ENCODE measurements at regions not wholly inside any gene's neighbourhood (a gene's known extent, or its start where the extent isn't known, plus 50 kb on each side); places are given as distances from the start of the nearest gene placed in this dataset.

DNA sequence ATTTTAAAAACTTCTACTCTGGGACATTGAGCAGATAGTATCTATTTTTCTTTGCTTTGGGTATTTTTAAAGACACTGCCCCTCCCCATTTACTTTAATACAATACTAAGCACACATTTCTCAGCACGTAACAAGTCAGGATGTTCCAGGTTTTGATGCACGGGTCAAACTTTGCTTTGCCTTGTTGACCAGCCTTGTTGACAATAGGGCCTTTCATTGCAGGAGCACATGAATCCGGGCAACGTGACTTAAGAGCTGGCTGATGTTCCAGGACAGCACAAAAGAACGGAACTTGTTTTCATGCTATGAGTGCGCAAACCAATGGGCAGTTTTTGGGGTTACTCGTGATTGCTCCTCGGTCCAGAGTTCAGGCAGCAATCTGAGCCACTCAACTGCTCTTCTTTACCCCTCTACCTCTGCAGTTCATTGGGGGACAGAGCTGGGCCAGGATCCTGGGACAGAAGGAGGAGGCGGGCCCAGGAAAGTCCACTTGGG lies 78.6 kb upstream of the SLC22A16 start:
- Histone ChIP-seq H3K4ac (replicated peaks; ENCODE audit: insufficient read length, low read depth, low read length) (no peak overlapping the region), H3K23me2 (ENCODE audit: low read depth, low read length) (no peaks in the 10 kb centered on the region), H3K36me3 (ENCODE audit: control insufficient read depth in 2 of 4, insufficient read depth in 4 of 4, low read length in 3 of 4) (no peaks in the 10 kb centered on the region), H4K20me1 (replicated peaks in 1 of 2; ENCODE audit: control insufficient read depth in 1 of 2, insufficient read depth in 2 of 2, low read length in 2 of 2) (no peaks in the 10 kb centered on the region), H3K4me2 (ENCODE audit: insufficient read depth in 1 of 2, low read depth in 2 of 2, low read length in 2 of 2) (no peak overlapping the region), H3K79me1 (ENCODE audit: low read depth, low read length) (no peaks in the 10 kb centered on the region), H3K79me2 (ENCODE audit: control insufficient read depth in 1 of 2, insufficient read depth in 2 of 2, low read length in 2 of 2) (no peaks in the 10 kb centered on the region), H3K14ac (ENCODE audit: insufficient read length) (no peak overlapping the region), H2BK12ac (ENCODE audit: low read depth, low read length) (no peak overlapping the region), H4K8ac (ENCODE audit: extremely low read depth, insufficient read depth, low read length) (no peak overlapping the region), H4K91ac (replicated peaks; ENCODE audit: insufficient read length, low read length) (no peak overlapping the region), H2BK20ac (ENCODE audit: low read length) (no peak overlapping the region), H3K56ac (replicated peaks; ENCODE audit: insufficient read length, low read depth, low read length) (no peak overlapping the region), H2AK5ac (ENCODE audit: low read depth, low read length) (no peak overlapping the region), H2AFZ (ENCODE audit: low read length) (no peak overlapping the region), H3K4me1 (replicated peaks in 1 of 4; ENCODE audit: control insufficient read depth in 3 of 4, insufficient read depth in 4 of 4, low read length in 3 of 4) (peaks cover 0 to 4% (median under 1%) of the 10 kb centered on the region in 4 experiments; a peak in 3 of 7 replicates), H2BK15ac (ENCODE audit: low read length) (no peak overlapping the region), H4K5ac (ENCODE audit: insufficient read length, low read depth, low read length) (no peak overlapping the region), H3K23ac (ENCODE audit: insufficient read length) (no peak overlapping the region), H2BK5ac (ENCODE audit: low read depth, low read length) (no peak overlapping the region), H2BK120ac (replicated peaks; ENCODE audit: low read depth, low read length) (no peak overlapping the region), H3K9me3 (ENCODE audit: insufficient read depth in 2 of 2, low read depth in 1 of 2, low read length in 1 of 2) (no peaks in the 10 kb centered on the region; a peak in 1 of 4 replicates), H3K4me3 (ENCODE audit: extremely low read depth in 1 of 4, insufficient read depth in 2 of 4, low read depth in 3 of 4, low read length in 4 of 4) (no peak overlapping the region), H3K9ac (replicated peaks in 1 of 4; ENCODE audit: extremely low read depth in 1 of 4, low read depth in 3 of 4, low read length in 3 of 4) (no peak overlapping the region), H3K27ac (ENCODE audit: low read depth, low read length) (no peak overlapping the region), H3K18ac (ENCODE audit: extremely low read depth, low read length) (no peak overlapping the region), H3K27me3 (replicated peaks in 1 of 4; ENCODE audit: control insufficient read depth in 3 of 4, extremely low read depth in 1 of 4, insufficient read depth in 3 of 4, low read length in 3 of 4) (peaks cover 0 to 2% (median 0%) of the 10 kb centered on the region in 4 experiments; a peak in 1 of 7 replicates)
- WGBS, 2 experiments (ENCODE audit: extremely low coverage in 1 of 2, insufficient coverage in 1 of 2, insufficient read length in 1 of 2, insufficient replicate concordance in 2 of 2, low coverage in 1 of 2, low lambda C conversion rate in 2 of 2, missing lambda C conversion rate in 1 of 2) = 96% methylated on average over 9 of the region's 9 CpGs; no CpG with 5 or more reads in 1 of the 2 experiments
- FAIRE-seq (no peak), DNase-seq (ENCODE audit: low read depth in 1 of 2, low spot score in 2 of 2) (no peak)
- CTCF ChIA-PET (ENCODE audit: partially characterized antibody) = interaction anchor here (0.9 to 1.9 kb wide), 4 partner anchors 10 to 37 kb away, joined by 4 to 8 read pairs (median 6); no protein-coding TSS in a partner anchor
- TF ChIP-seq SP2 (IDR thresholded peaks at IDR 0.05; ENCODE audit: low read length) (no peak), SIN3A (conservative IDR thresholded peaks at IDR 0.05 in 1 of 2, IDR thresholded peaks at IDR 0.05 in 1 of 2; ENCODE audit: low read depth in 1 of 2, low read length in 2 of 2) (no peak), RAD21 (IDR thresholded peaks at IDR 0.05 in 1 of 2, conservative IDR thresholded peaks at IDR 0.05 in 1 of 2; ENCODE audit: low read depth in 2 of 2, low read length in 2 of 2) (no peak), GABPA (IDR thresholded peaks at IDR 0.05; ENCODE audit: borderline replicate concordance, insufficient read depth, low read length) (no peak), TBP (IDR thresholded peaks at IDR 0.05; ENCODE audit: low read depth, low read length) (no peak), BACH1 (IDR thresholded peaks at IDR 0.05; ENCODE audit: low read length) (no peak), CBX8 (IDR thresholded peaks at IDR 0.05; ENCODE audit: borderline replicate concordance, low read depth, low read length) (no peak)
- POLR2A ChIA-PET (ENCODE audit: partially characterized antibody) = interaction anchor here (1.0 to 1.2 kb wide), 2 partner anchors 14 to 319 kb away, joined by 3 read pairs; partner anchors contain the start of gene AMD1

Data from H1 (cell line).